HEK293T (cell line): ENCODE measurements at regions not wholly inside any gene's neighbourhood (a gene's known extent, or its start where the extent isn't known, plus 50 kb on each side); places are given as distances from the start of the nearest gene placed in this dataset.

Experiments
- BHLHE40 ChIP-seq: fragments of 450-650 bp; IDR thresholded peaks from 2 replicates; pipeline ENCODE4 v1.6.1; 2016; ENCODE audit warnings: mild to moderate bottlenecking, moderate library complexity, borderline replicate concordance
- FOXK2 ChIP-seq: fragments of 450-650 bp; IDR thresholded peaks from 2 replicates; pipeline ENCODE4 v1.6.1; 2016; ENCODE audit warnings: mild to moderate bottlenecking
- SP1 ChIP-seq: fragments of 450-650 bp; IDR thresholded peaks from 2 replicates; pipeline ENCODE4 v1.6.1; 2017
- SUZ12 ChIP-seq: fragments of 450-650 bp; IDR thresholded peaks from 2 replicates; pipeline ENCODE4 v1.6.1; 2016; ENCODE audit warnings: mild to moderate bottlenecking
- TARDBP ChIP-seq: fragments of 450-650 bp; IDR thresholded peaks from 2 replicates; pipeline ENCODE4 v1.6.1; 2016
- ZNF384 ChIP-seq: fragments of 450-650 bp; IDR thresholded peaks from 2 replicates; pipeline ENCODE4 v1.6.1; 2016

GRCh38 chr12:17595111-17595510 lies 494.9 kb downstream of the RERGL start:
- no peak for TF ChIP-seq FOXK2
- TF ChIP-seq BHLHE40, result no peak
- no peak for TF ChIP-seq TARDBP
- no peak for TF ChIP-seq SUZ12
- TF ChIP-seq ZNF384, result no peak
- no peak for TF ChIP-seq SP1
